Testis (tissue), 2 donors: ENCODE measurements at regions not wholly inside any gene's neighbourhood (a gene's known extent, or its start where the extent isn't known, plus 50 kb on each side); places are given as distances from the start of the nearest gene placed in this dataset.

Source experiments
- POLR2A ChIP-seq: fragments of 450-650 bp; IDR thresholded peaks from one replicate; pipeline ENCODE4 v1.6.1; 2017; ENCODE audit warnings: antibody characterized with exemption, mild to moderate bottlenecking, moderate library complexity
- TF ChIP-seq, protein P1 (sequence below), 3 experiments: fragments of 450-650 bp in 2 of 3; fragments of 200-600 bp in 1 of 3; sonication (generic) in 1 of 3; IDR thresholded peaks; one replicate each; pipeline ENCODE4 v1.5.1; 2016 to 2019; ENCODE audit warnings: antibody characterized with exemption in 3 of 3, mild to moderate bottlenecking in 2 of 3, moderate library complexity in 1 of 3

- TF ChIP-seq, protein P1, sequence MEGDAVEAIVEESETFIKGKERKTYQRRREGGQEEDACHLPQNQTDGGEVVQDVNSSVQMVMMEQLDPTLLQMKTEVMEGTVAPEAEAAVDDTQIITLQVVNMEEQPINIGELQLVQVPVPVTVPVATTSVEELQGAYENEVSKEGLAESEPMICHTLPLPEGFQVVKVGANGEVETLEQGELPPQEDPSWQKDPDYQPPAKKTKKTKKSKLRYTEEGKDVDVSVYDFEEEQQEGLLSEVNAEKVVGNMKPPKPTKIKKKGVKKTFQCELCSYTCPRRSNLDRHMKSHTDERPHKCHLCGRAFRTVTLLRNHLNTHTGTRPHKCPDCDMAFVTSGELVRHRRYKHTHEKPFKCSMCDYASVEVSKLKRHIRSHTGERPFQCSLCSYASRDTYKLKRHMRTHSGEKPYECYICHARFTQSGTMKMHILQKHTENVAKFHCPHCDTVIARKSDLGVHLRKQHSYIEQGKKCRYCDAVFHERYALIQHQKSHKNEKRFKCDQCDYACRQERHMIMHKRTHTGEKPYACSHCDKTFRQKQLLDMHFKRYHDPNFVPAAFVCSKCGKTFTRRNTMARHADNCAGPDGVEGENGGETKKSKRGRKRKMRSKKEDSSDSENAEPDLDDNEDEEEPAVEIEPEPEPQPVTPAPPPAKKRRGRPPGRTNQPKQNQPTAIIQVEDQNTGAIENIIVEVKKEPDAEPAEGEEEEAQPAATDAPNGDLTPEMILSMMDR (IDR thresholded peaks at IDR 0.05) = peak in 2 of 3 experiments; percentile 52 to 63
- TF ChIP-seq POLR2A = no peak
Observed at GRCh38 chr19:27966390-27966816, 1246.5 kb downstream of the UQCRFS1 start.
